Astrocyte (in vitro differentiated cells and primary cell): ENCODE measurements at regions not wholly inside any gene's neighbourhood (a gene's known extent, or its start where the extent isn't known, plus 50 kb on each side); places are given as distances from the start of the nearest gene placed in this dataset.

Experiments
- DNase-seq: peaks from one replicate; pipeline ENCODE4 v3.0.0-alpha.2; 2010; ENCODE audit warnings: low read depth
- FAIRE-seq: peaks from 2 replicates; lab custom pipeline; 2011; peaks lifted over from hg19 to GRCh38; lab: Jason Lieb, UNC
- H2AFZ ChIP-seq: 2 replicates; pipeline ENCODE4 v1.6.0; 2012; ENCODE audit warnings: low read depth, low read length, inconsistent platforms
- H3K27ac ChIP-seq: 2 replicates; pipeline ENCODE4 v1.5.1; 2011; ENCODE audit warnings: low read depth, low read length, inconsistent platforms
- H3K27me3 ChIP-seq: 2 replicates; pipeline ENCODE4 v1.6.0; 2011; ENCODE audit warnings: low read length, inconsistent platforms; ENCODE audit not compliant: insufficient read depth
- H3K36me3 ChIP-seq: 2 replicates; pipeline ENCODE4 v1.5.1; 2011; ENCODE audit warnings: low read length, inconsistent platforms; ENCODE audit not compliant: insufficient read depth
- H3K4me1 ChIP-seq: 2 replicates; pipeline ENCODE4 v1.5.1; 2011; ENCODE audit warnings: low read length, inconsistent platforms; ENCODE audit not compliant: insufficient read depth
- H3K4me2 ChIP-seq: 2 replicates; pipeline ENCODE4 v1.6.0; 2012; ENCODE audit warnings: low read length, inconsistent platforms
- H3K4me3 ChIP-seq: 2 replicates; pipeline ENCODE4 v1.5.1; 2011; ENCODE audit warnings: low read depth, mild to moderate bottlenecking, low read length, inconsistent platforms; ENCODE audit not compliant: insufficient read depth
- H3K79me2 ChIP-seq: 2 replicates; pipeline ENCODE4 v1.6.0; 2012; ENCODE audit warnings: mild to moderate bottlenecking, low read length, inconsistent platforms; ENCODE audit not compliant: insufficient read depth
- H3K9ac ChIP-seq: 2 replicates; pipeline ENCODE4 v1.6.0; 2012; ENCODE audit warnings: mild to moderate bottlenecking, low read length, inconsistent platforms
- H3K9me3 ChIP-seq: 2 replicates; pipeline ENCODE4 v1.5.1; 2012; ENCODE audit warnings: low read depth, mild to moderate bottlenecking, low read length, inconsistent platforms; ENCODE audit not compliant: insufficient read depth
- H4K20me1 ChIP-seq: 2 replicates; pipeline ENCODE4 v1.6.0; 2012; ENCODE audit warnings: low read length, inconsistent platforms; ENCODE audit not compliant: insufficient read depth
- H3K27ac Mint-ChIP-seq: one replicate; pipeline ENCODE4 v1.8.0; 2021; ENCODE audit warnings: mild to moderate bottlenecking, mixed read lengths; ENCODE audit not compliant: unreplicated experiment
- H3K27me3 Mint-ChIP-seq: one replicate; pipeline ENCODE4 v1.8.0; 2021; ENCODE audit warnings: low read depth, mixed read lengths; ENCODE audit not compliant: unreplicated experiment
- H3K36me3 Mint-ChIP-seq: one replicate; pipeline ENCODE4 v1.8.0; 2021; ENCODE audit warnings: low read depth, mixed read lengths; ENCODE audit not compliant: unreplicated experiment
- H3K4me1 Mint-ChIP-seq: one replicate; pipeline ENCODE4 v1.8.0; 2021; ENCODE audit warnings: low read depth, mixed read lengths; ENCODE audit not compliant: unreplicated experiment
- H3K4me3 Mint-ChIP-seq: one replicate; pipeline ENCODE4 v1.8.0; 2021; ENCODE audit warnings: mild to moderate bottlenecking, moderate library complexity, mixed read lengths; ENCODE audit not compliant: unreplicated experiment
- H3K9me3 Mint-ChIP-seq: one replicate; pipeline ENCODE4 v1.8.0; 2021; ENCODE audit warnings: mild to moderate bottlenecking, mixed read lengths; ENCODE audit not compliant: unreplicated experiment
- CTCF ChIP-seq: IDR thresholded peaks from 2 replicates; pipeline ENCODE4 v1.5.1; 2011; ENCODE audit warnings: low read depth, mild to moderate bottlenecking, inconsistent platforms, low read length, moderate library complexity; ENCODE audit not compliant: insufficient read depth
- EZH2 ChIP-seq: IDR thresholded peaks from 2 replicates; pipeline ENCODE4 v1.6.1; 2012; ENCODE audit warnings: mild to moderate bottlenecking, low read length, inconsistent platforms; ENCODE audit not compliant: insufficient read depth

- no peak overlapping the region for H3K4me3 ChIP-seq
- peaks cover 67% of the 10 kb centered on the region for H3K27me3 Mint-ChIP-seq
- no peak for FAIRE-seq
Measured at GRCh38 chr13:111908981-111909380, 158.0 kb upstream of the SOX1 start.

GRCh38 chr13:111909501-111909900 is 157.4 kb upstream of the SOX1 start:
- Histone ChIP-seq H3K9me3 (no peaks in the 10 kb centered on the region), H3K27ac (no peak overlapping the region), H3K79me2 (no peaks in the 10 kb centered on the region), H3K4me3 (no peak overlapping the region), H3K9ac (no peak overlapping the region), H3K4me2 (no peak overlapping the region), H3K36me3 (no peaks in the 10 kb centered on the region), H4K20me1 (no peaks in the 10 kb centered on the region), H3K27me3 (no peaks in the 10 kb centered on the region), H2AFZ (no peak overlapping the region), H3K4me1 (no peaks in the 10 kb centered on the region)
- peaks cover 5% of the 10 kb centered on the region for H3K4me1 Mint-ChIP-seq
- H3K27me3 Mint-ChIP-seq, result peaks cover 65% of the 10 kb centered on the region
- DNase-seq (no peak), FAIRE-seq (no peak)
- no peak overlapping the region for H3K4me3 Mint-ChIP-seq
- TF ChIP-seq EZH2 (no peak), CTCF (no peak)
- peaks cover 2% of the 10 kb centered on the region for H3K36me3 Mint-ChIP-seq
- H3K27ac Mint-ChIP-seq, result no peak overlapping the region
- H3K9me3 Mint-ChIP-seq, result peaks cover 5% of the 10 kb centered on the region

More at GRCh38 chr13:111908981-111909380, 158.0 kb upstream of the SOX1 start:
- no peaks in the 10 kb centered on the region for H3K4me1 ChIP-seq
- peaks cover 5% of the 10 kb centered on the region for H3K4me1 Mint-ChIP-seq
- H3K9ac ChIP-seq, result no peak overlapping the region
- H3K27ac Mint-ChIP-seq, result no peak overlapping the region
- TF ChIP-seq EZH2 (no peak), CTCF (no peak)
- H3K27ac ChIP-seq, result no peak overlapping the region
- H3K36me3 Mint-ChIP-seq, result peaks cover 2% of the 10 kb centered on the region
- H3K9me3 ChIP-seq, result no peaks in the 10 kb centered on the region
- H4K20me1 ChIP-seq, result no peaks in the 10 kb centered on the region
- DNase-seq, result no peak
- H3K4me3 Mint-ChIP-seq, result no peak overlapping the region
- H3K27me3 ChIP-seq, result no peaks in the 10 kb centered on the region
- H3K9me3 Mint-ChIP-seq, result peaks cover 5% of the 10 kb centered on the region
- H3K4me2 ChIP-seq, result no peak overlapping the region
- H3K79me2 ChIP-seq, result no peaks in the 10 kb centered on the region
- no peak overlapping the region for H2AFZ ChIP-seq
- no peaks in the 10 kb centered on the region for H3K36me3 ChIP-seq

- H3K4me1 Mint-ChIP-seq, result peaks cover 5% of the 10 kb centered on the region
- DNase-seq, result no peak
- no peak overlapping the region for H3K4me2 ChIP-seq
Measured at GRCh38 chr13:111909971-111910671, 156.8 kb upstream of the SOX1 start.

More at GRCh38 chr13:111909971-111910671, 156.8 kb upstream of the SOX1 start:
- Histone ChIP-seq H3K27ac (no peak overlapping the region), H3K9me3 (no peaks in the 10 kb centered on the region), H4K20me1 (no peaks in the 10 kb centered on the region), H3K79me2 (no peaks in the 10 kb centered on the region), H3K27me3 (no peaks in the 10 kb centered on the region), H3K9ac (no peak overlapping the region), H2AFZ (no peak overlapping the region), H3K4me1 (no peaks in the 10 kb centered on the region), H3K36me3 (no peaks in the 10 kb centered on the region), H3K4me3 (no peak overlapping the region)
- Mint-ChIP-seq H3K27me3 (peaks cover 65% of the 10 kb centered on the region), H3K27ac (no peak overlapping the region), H3K36me3 (peaks cover 2% of the 10 kb centered on the region), H3K4me3 (no peak overlapping the region), H3K9me3 (peaks cover 5% of the 10 kb centered on the region)
- FAIRE-seq, result no peak
- TF ChIP-seq EZH2 (no peak), CTCF (no peak)
